GM23338 (cell line): ENCODE measurements at regions not wholly inside any gene's neighbourhood (a gene's known extent, or its start where the extent isn't known, plus 50 kb on each side); places are given as distances from the start of the nearest gene placed in this dataset.

Experiments
- ATAC-seq: fragments of 200-7000 bp; cut with Tn5 transposase; 3 replicates; pipeline ENCODE4 v1.9.1; 2020
- DNase-seq: peaks from one replicate; pipeline ENCODE4 v3.0.0-alpha.2; 2015; ENCODE audit warnings: low spot score
- H2AFZ ChIP-seq: fragments of 200-600 bp; sonication (generic); 2 replicates; pipeline ENCODE4 v1.8.0; 2016; ENCODE audit warnings: antibody characterized with exemption, mild to moderate bottlenecking, moderate library complexity
- H3F3A ChIP-seq: fragments of 200-600 bp; sonication (generic); replicated peaks from 2 replicates; pipeline ENCODE4 v1.8.0; 2017; ENCODE audit warnings: antibody characterized with exemption, mixed run types, low read depth
- H3K27ac ChIP-seq: fragments of 200-600 bp; sonication (generic); 2 replicates; pipeline ENCODE4 v1.6.1; 2016; ENCODE audit warnings: low read depth
- H3K27me3 ChIP-seq: fragments of 200-600 bp; sonication (generic); 2 replicates; pipeline ENCODE4 v1.8.0; 2016; ENCODE audit warnings: mild to moderate bottlenecking, mixed run types, moderate library complexity; ENCODE audit not compliant: insufficient read depth
- H3K36me3 ChIP-seq: fragments of 200-600 bp; sonication (generic); 2 replicates; pipeline ENCODE4 v1.8.0; 2016; ENCODE audit warnings: mild to moderate bottlenecking; ENCODE audit not compliant: insufficient read depth
- H3K4me1 ChIP-seq: fragments of 200-600 bp; sonication (generic); 2 replicates; pipeline ENCODE4 v1.8.0; 2016; ENCODE audit warnings: mild to moderate bottlenecking, moderate library complexity; ENCODE audit not compliant: insufficient read depth
- H3K4me2 ChIP-seq: fragments of 200-600 bp; sonication (generic); 2 replicates; pipeline ENCODE4 v1.7.1; 2017; ENCODE audit warnings: mixed run types
- H3K4me3 ChIP-seq: fragments of 200-600 bp; sonication (generic); 2 replicates; pipeline ENCODE4 v1.6.1; 2016; ENCODE audit warnings: mixed run types
- H3K79me2 ChIP-seq: fragments of 200-600 bp; sonication (generic); replicated peaks from 2 replicates; pipeline ENCODE4 v1.8.0; 2017; ENCODE audit warnings: mild to moderate bottlenecking; ENCODE audit not compliant: insufficient read depth
- H3K9me2 ChIP-seq: fragments of 200-600 bp; sonication (generic); 2 replicates; pipeline ENCODE4 v1.8.0; 2017; ENCODE audit not compliant: insufficient read depth
- H4K20me1 ChIP-seq: fragments of 200-600 bp; sonication (generic); replicated peaks from 2 replicates; pipeline ENCODE4 v1.8.0; 2017; ENCODE audit warnings: mild to moderate bottlenecking; ENCODE audit not compliant: insufficient read depth
- H3K27ac Mint-ChIP-seq: 2 replicates; pipeline ENCODE4 v1.8.0; 2020; ENCODE audit warnings: inconsistent platforms, mild to moderate bottlenecking, moderate library complexity, mixed read lengths
- H3K27me3 Mint-ChIP-seq: 3 replicates; pipeline ENCODE4 v1.8.0; 2022; ENCODE audit warnings: low read depth, mild to moderate bottlenecking, moderate library complexity, mixed read lengths, inconsistent platforms; ENCODE audit not compliant: insufficient read depth, poor library complexity
- H3K36me3 Mint-ChIP-seq: 3 replicates; pipeline ENCODE4 v1.8.0; 2021; ENCODE audit warnings: low read depth, mild to moderate bottlenecking, inconsistent platforms, moderate library complexity, mixed read lengths
- H3K4me1 Mint-ChIP-seq: 3 replicates; pipeline ENCODE4 v1.8.0; 2020; ENCODE audit warnings: mild to moderate bottlenecking, inconsistent platforms, mixed read lengths
- H3K4me3 Mint-ChIP-seq: 3 replicates; pipeline ENCODE4 v1.8.0; 2021; ENCODE audit warnings: moderate library complexity, mild to moderate bottlenecking, inconsistent platforms, mixed read lengths
- H3K9me3 Mint-ChIP-seq: 3 replicates; pipeline ENCODE4 v1.8.0; 2020; ENCODE audit warnings: moderate library complexity, mild to moderate bottlenecking, inconsistent platforms, mixed read lengths
- CREB1 ChIP-seq: fragments of 250-450 bp; sonication (Bioruptor Pico); IDR thresholded peaks from 2 replicates; pipeline ENCODE4 v1.5.0; 2020; ENCODE audit warnings: low read depth, mild to moderate bottlenecking, moderate library complexity
- JUNB ChIP-seq: IDR thresholded peaks from one replicate; pipeline ENCODE4 v1.6.1; 2016; ENCODE audit warnings: antibody characterized with exemption; ENCODE audit not compliant: unreplicated experiment
- POLR2AphosphoS5 ChIP-seq: IDR thresholded peaks from 2 replicates; pipeline ENCODE4 v1.6.1; 2016; ENCODE audit warnings: antibody characterized with exemption, low read depth
- REST ChIP-seq: IDR thresholded peaks from one replicate; pipeline ENCODE4 v1.6.1; 2018; ENCODE audit warnings: antibody characterized with exemption; ENCODE audit not compliant: unreplicated experiment
- STAT1 ChIP-seq: IDR thresholded peaks from one replicate; pipeline ENCODE4 v1.6.1; 2016; ENCODE audit warnings: antibody characterized with exemption; ENCODE audit not compliant: unreplicated experiment
- ZNF331 ChIP-seq: fragments of 250-450 bp; sonication (Bioruptor Pico); IDR thresholded peaks from 2 replicates; pipeline ENCODE4 v1.5.0; 2020; ENCODE audit warnings: low read depth, mild to moderate bottlenecking, moderate library complexity
- TF ChIP-seq, protein P1 (sequence below), 2 experiments: fragments of 200-600 bp in 1 of 2; sonication (generic) in 1 of 2; conservative IDR thresholded peaks; 2 replicates each; pipeline versions ENCODE4 v1.5.1 to v1.6.1; 2016 to 2017; ENCODE audit warnings: antibody characterized with exemption in 2 of 2, low read depth in 2 of 2, mild to moderate bottlenecking in 2 of 2, moderate library complexity in 1 of 2
- TF ChIP-seq, protein P2 (sequence below): IDR thresholded peaks from 2 replicates; pipeline ENCODE4 v1.6.1; 2016; ENCODE audit warnings: antibody characterized with exemption

DNA sequence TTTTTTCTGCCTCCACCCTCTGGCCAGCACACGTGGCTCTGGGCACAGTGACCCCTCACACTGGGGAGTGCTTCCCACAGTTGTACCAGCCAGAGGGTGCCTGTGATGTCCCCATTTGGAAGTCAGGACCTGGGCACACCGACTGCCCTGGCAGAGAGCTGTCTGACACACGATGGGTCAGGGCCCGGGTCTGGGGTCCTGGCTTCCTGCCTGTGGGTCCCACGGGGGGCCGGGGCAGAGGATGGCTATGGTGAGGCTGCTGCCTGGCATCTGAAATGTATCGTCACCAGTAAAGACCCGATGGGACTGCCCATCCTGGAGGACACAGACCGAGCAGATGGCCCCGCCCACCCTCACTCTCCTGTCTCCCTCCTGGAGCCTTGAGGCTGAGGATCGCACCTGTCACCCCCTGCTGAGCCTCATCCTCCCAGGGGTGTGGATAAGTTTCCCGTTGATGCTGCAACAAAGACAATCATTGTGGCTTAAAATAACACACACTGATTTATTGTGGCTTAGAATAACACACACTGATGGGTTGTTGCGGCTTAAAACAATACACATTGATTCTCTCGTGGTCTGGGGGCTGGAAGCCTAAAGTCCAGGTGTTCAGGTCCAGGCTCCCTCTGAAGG is 88.8 kb upstream of the TTC34 start (continued):
- TF ChIP-seq REST = no peak
- TF ChIP-seq, protein P1, sequence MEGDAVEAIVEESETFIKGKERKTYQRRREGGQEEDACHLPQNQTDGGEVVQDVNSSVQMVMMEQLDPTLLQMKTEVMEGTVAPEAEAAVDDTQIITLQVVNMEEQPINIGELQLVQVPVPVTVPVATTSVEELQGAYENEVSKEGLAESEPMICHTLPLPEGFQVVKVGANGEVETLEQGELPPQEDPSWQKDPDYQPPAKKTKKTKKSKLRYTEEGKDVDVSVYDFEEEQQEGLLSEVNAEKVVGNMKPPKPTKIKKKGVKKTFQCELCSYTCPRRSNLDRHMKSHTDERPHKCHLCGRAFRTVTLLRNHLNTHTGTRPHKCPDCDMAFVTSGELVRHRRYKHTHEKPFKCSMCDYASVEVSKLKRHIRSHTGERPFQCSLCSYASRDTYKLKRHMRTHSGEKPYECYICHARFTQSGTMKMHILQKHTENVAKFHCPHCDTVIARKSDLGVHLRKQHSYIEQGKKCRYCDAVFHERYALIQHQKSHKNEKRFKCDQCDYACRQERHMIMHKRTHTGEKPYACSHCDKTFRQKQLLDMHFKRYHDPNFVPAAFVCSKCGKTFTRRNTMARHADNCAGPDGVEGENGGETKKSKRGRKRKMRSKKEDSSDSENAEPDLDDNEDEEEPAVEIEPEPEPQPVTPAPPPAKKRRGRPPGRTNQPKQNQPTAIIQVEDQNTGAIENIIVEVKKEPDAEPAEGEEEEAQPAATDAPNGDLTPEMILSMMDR (conservative IDR thresholded peaks at IDR 0.05; ENCODE audit: low read depth in 2 of 2) = no peak
- TF ChIP-seq JUNB = no peak
- TF ChIP-seq POLR2AphosphoS5 = no peak

- Histone ChIP-seq H3K4me3 (no peak overlapping the region), H3K9me2 (no peaks in the 10 kb centered on the region), H3K27me3 (no peaks in the 10 kb centered on the region), H3K36me3 (no peaks in the 10 kb centered on the region), H2AFZ (no peak overlapping the region), H4K20me1 (no peaks in the 10 kb centered on the region), H3K79me2 (no peaks in the 10 kb centered on the region), H3K4me1 (no peaks in the 10 kb centered on the region), H3K4me2 (no peak overlapping the region), H3K27ac (no peak overlapping the region), H3F3A (peaks cover 9% of the 10 kb centered on the region)
- ATAC-seq (no peak), DNase-seq (no peak)
- Mint-ChIP-seq H3K27me3 (peaks cover 4% of the 10 kb centered on the region), H3K36me3 (peaks cover 23% of the 10 kb centered on the region), H3K4me3 (no peak overlapping the region), H3K27ac (no peak overlapping the region), H3K9me3 (peaks cover 67% of the 10 kb centered on the region), H3K4me1 (no peaks in the 10 kb centered on the region; the same call in 2 of the 3 replicates)
- TF ChIP-seq, protein P1 (conservative IDR thresholded peaks at IDR 0.05; ENCODE audit: low read depth in 2 of 2) = no peak
- TF ChIP-seq CREB1 = no peak
- TF ChIP-seq REST = no peak
- TF ChIP-seq, protein P2, sequence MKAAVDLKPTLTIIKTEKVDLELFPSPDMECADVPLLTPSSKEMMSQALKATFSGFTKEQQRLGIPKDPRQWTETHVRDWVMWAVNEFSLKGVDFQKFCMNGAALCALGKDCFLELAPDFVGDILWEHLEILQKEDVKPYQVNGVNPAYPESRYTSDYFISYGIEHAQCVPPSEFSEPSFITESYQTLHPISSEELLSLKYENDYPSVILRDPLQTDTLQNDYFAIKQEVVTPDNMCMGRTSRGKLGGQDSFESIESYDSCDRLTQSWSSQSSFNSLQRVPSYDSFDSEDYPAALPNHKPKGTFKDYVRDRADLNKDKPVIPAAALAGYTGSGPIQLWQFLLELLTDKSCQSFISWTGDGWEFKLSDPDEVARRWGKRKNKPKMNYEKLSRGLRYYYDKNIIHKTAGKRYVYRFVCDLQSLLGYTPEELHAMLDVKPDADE = no peak
- TF ChIP-seq ZNF331 = no peak
- no peak for TF ChIP-seq POLR2AphosphoS5
- no peak for TF ChIP-seq STAT1
Observed at GRCh38 chr1:2891923-2892448, 90.5 kb upstream of the TTC34 start.
